ENCODE measurements at regions not wholly inside any gene's neighbourhood (a gene's known extent, or its start where the extent isn't known, plus 50 kb on each side); places are given as distances from the start of the nearest gene placed in this dataset.

- intact Hi-C loops (cut with micrococcal nuclease; ENCODE audit: unreplicated experiment): no loop called here
- H3K4me3 ChIP-seq (ENCODE audit: low read depth in 2 of 2, low read length in 2 of 2): no peak overlapping the region
- DNase-seq (ENCODE audit: low read depth, low spot score): no peak
- POLR2A ChIA-PET: no interaction called here
- no peaks in the 10 kb centered on the region for H3K9me3 ChIP-seq (ENCODE audit: control insufficient read depth, insufficient read depth, low read depth, low read length)
- no TSS peak for BruUV-seq (replicated peaks)
- no peaks in the 10 kb centered on the region for H3K4me1 ChIP-seq (ENCODE audit: control insufficient read depth, insufficient read depth, low read length)
- peaks cover 6% of the 10 kb centered on the region for H3K27me3 ChIP-seq (ENCODE audit: control insufficient read depth, insufficient read depth, low read length)
- TF ChIP-seq REST (IDR thresholded peaks at IDR 0.05; ENCODE audit: insufficient read depth in 1 of 2, low read depth in 2 of 2, low read length in 1 of 2) (no peak), CTCF (IDR thresholded peaks at IDR 0.05) (no peak), POLR2AphosphoS5 (IDR thresholded peaks at IDR 0.05; ENCODE audit: low read depth, low read length) (no peak), SIN3A (IDR thresholded peaks at IDR 0.05; ENCODE audit: borderline replicate concordance, insufficient read depth, low read depth, low read length) (no peak), TCF7L2 (IDR thresholded peaks at IDR 0.05; ENCODE audit: low read depth, low read length) (no peak)
- CTCF ChIA-PET: no interaction called here
- no peak for ATAC-seq
- in situ Hi-C loops (cut with HindIII; ENCODE audit: low pct_unique_long_range_greater_than_20kb, low sequenced_read_pairs): no loop called here
- H3K27ac ChIP-seq (ENCODE audit: low read length): no peak overlapping the region
- H3K36me3 ChIP-seq (ENCODE audit: control insufficient read depth, insufficient read depth, low read length): no peaks in the 10 kb centered on the region
Measured at GRCh38 chr2:161036926-161037325, 123.3 kb upstream of the TANK start.

GRCh38 chr2:161039071-161039470 lies 121.2 kb upstream of the TANK start:
- no peaks in the 10 kb centered on the region for H3K9me3 ChIP-seq (ENCODE audit: control insufficient read depth, insufficient read depth, low read depth, low read length)
- intact Hi-C loops (cut with micrococcal nuclease; ENCODE audit: unreplicated experiment) (no loop called here), in situ Hi-C loops (cut with HindIII; ENCODE audit: low pct_unique_long_range_greater_than_20kb, low sequenced_read_pairs) (no loop called here)
- CTCF ChIA-PET: interaction anchor here (0.5 kb wide), 1 partner anchor 97 kb away, joined by 4 read pairs; no protein-coding TSS in a partner anchor
- H3K36me3 ChIP-seq (ENCODE audit: control insufficient read depth, insufficient read depth, low read length): no peaks in the 10 kb centered on the region
- POLR2A ChIA-PET: no interaction called here
- DNase-seq (ENCODE audit: low read depth, low spot score) (no peak), ATAC-seq (no peak)
- BruUV-seq (replicated peaks): no TSS peak
- no peak for TF ChIP-seq POLR2AphosphoS5 (IDR thresholded peaks at IDR 0.05; ENCODE audit: low read depth, low read length)
- TF ChIP-seq CTCF (IDR thresholded peaks at IDR 0.05): no peak
- H3K4me1 ChIP-seq (ENCODE audit: control insufficient read depth, insufficient read depth, low read length): no peaks in the 10 kb centered on the region
- H3K27me3 ChIP-seq (ENCODE audit: control insufficient read depth, insufficient read depth, low read length): peaks cover 7% of the 10 kb centered on the region
- no peak overlapping the region for H3K4me3 ChIP-seq (ENCODE audit: low read depth in 2 of 2, low read length in 2 of 2)
- no peak overlapping the region for H3K27ac ChIP-seq (ENCODE audit: low read length)

GRCh38 chr2:161041356-161041755 lies 118.9 kb upstream of the TANK start:
- in situ Hi-C loops (cut with HindIII; ENCODE audit: low pct_unique_long_range_greater_than_20kb, low sequenced_read_pairs): no loop called here
- ATAC-seq (no peak), DNase-seq (ENCODE audit: low read depth, low spot score) (no peak)
- TF ChIP-seq REST (IDR thresholded peaks at IDR 0.05; ENCODE audit: insufficient read depth in 1 of 2, low read depth in 2 of 2, low read length in 1 of 2) (no peak), CTCF (IDR thresholded peaks at IDR 0.05) (no peak), SIN3A (IDR thresholded peaks at IDR 0.05; ENCODE audit: borderline replicate concordance, insufficient read depth, low read depth, low read length) (no peak), POLR2AphosphoS5 (IDR thresholded peaks at IDR 0.05; ENCODE audit: low read depth, low read length) (no peak), TCF7L2 (IDR thresholded peaks at IDR 0.05; ENCODE audit: low read depth, low read length) (no peak)
- CTCF ChIA-PET: no interaction called here
- Histone ChIP-seq H3K4me3 (ENCODE audit: low read depth in 2 of 2, low read length in 2 of 2) (no peak overlapping the region), H3K27me3 (ENCODE audit: control insufficient read depth, insufficient read depth, low read length) (peaks cover 16% of the 10 kb centered on the region), H3K36me3 (ENCODE audit: control insufficient read depth, insufficient read depth, low read length) (no peaks in the 10 kb centered on the region), H3K9me3 (ENCODE audit: control insufficient read depth, insufficient read depth, low read depth, low read length) (no peaks in the 10 kb centered on the region), H3K4me1 (ENCODE audit: control insufficient read depth, insufficient read depth, low read length) (no peaks in the 10 kb centered on the region), H3K27ac (ENCODE audit: low read length) (no peak overlapping the region)
- POLR2A ChIA-PET: no interaction called here
- no TSS peak for BruUV-seq (replicated peaks)
- intact Hi-C loops (cut with micrococcal nuclease; ENCODE audit: unreplicated experiment): no loop called here

All from Panc1 (cell line).